T-cell (primary cell): ENCODE measurements at regions not wholly inside any gene's neighbourhood (a gene's known extent, or its start where the extent isn't known, plus 50 kb on each side); places are given as distances from the start of the nearest gene placed in this dataset.

Source experiments
- ATAC-seq, 4 experiments: fragments of 200-7000 bp in 3 of 4; fragments of 150-1000 bp in 1 of 4; cut with Tn5 transposase; replicated peaks in 1 of 4; 1 replicate in 3 of 4; 2 replicates in 1 of 4; pipeline ENCODE4 v1.10.0; 2021; ENCODE audit warnings: moderate library complexity in 3 of 4, mild to moderate bottlenecking in 2 of 4, moderate number of reproducible peaks in 1 of 4
- CTCF ChIA-PET, 2 donors: fragments of 300-600 bp; sonication (Branson Sonifier 250); formaldehyde crosslinking; loops; one replicate each; lab custom pipeline; 2022; ENCODE audit warnings: antibody characterized with exemption in 2 of 2; lab: Charles Lee
- POLR2A ChIA-PET, 2 donors: fragments of 300-600 bp; sonication (Branson Sonifier 250); formaldehyde crosslinking; loops; one replicate each; lab custom pipeline; 2022; ENCODE audit warnings: antibody characterized with exemption in 2 of 2; lab: Charles Lee
- DNase-seq, 35 experiments: peaks; one replicate each; pipeline versions ENCODE4 v3.0.0 to v3.0.0-alpha.2; 2013 to 2023
- H3K27ac ChIP-seq: one replicate; pipeline ENCODE4 v1.5.1; 2013; ENCODE audit warnings: low read length
- H3K27me3 ChIP-seq, 2 experiments: replicated peaks in 1 of 2; 1 replicate in 1 of 2; 2 replicates in 1 of 2; pipeline versions ENCODE4 v1.6.1 to v1.7.0; 2013; ENCODE audit warnings: low read length in 1 of 2, mixed read lengths in 1 of 2; ENCODE audit not compliant: control insufficient read depth in 2 of 2, insufficient read depth in 2 of 2; ENCODE audit errors: extremely low read depth in 1 of 2
- H3K36me3 ChIP-seq, 2 donors: 1 replicate in 1 of 2; 2 replicates in 1 of 2; pipeline versions ENCODE4 v1.6.1 to v1.7.0; 2013; ENCODE audit warnings: low read length in 1 of 2; ENCODE audit not compliant: control insufficient read depth in 2 of 2, insufficient read depth in 1 of 2; ENCODE audit errors: extremely low read depth in 1 of 2
- H3K4me1 ChIP-seq, 2 experiments: 1 replicate in 1 of 2; 2 replicates in 1 of 2; pipeline versions ENCODE4 v1.6.1 to v1.7.0; 2013; ENCODE audit warnings: low read length in 2 of 2, mixed read lengths in 1 of 2; ENCODE audit not compliant: insufficient read depth in 2 of 2, control insufficient read depth in 1 of 2; ENCODE audit errors: extremely low read depth in 1 of 2
- H3K4me3 ChIP-seq, 2 donors: 1 replicate in 1 of 2; 2 replicates in 1 of 2; pipeline versions ENCODE4 v1.5.1 to v1.7.0; 2013; ENCODE audit warnings: mild to moderate bottlenecking in 2 of 2, low read length in 1 of 2, moderate library complexity in 1 of 2; ENCODE audit not compliant: control insufficient read depth in 1 of 2; ENCODE audit errors: extremely low read depth in 1 of 2
- H3K9me3 ChIP-seq: 2 replicates; pipeline ENCODE4 v1.7.0; 2013
- H3K27ac Mint-ChIP-seq, 2 donors: one replicate each; pipeline ENCODE4 v1.8.0; 2020 to 2021; ENCODE audit warnings: mild to moderate bottlenecking in 2 of 2, mixed read lengths in 2 of 2
- H3K27me3 Mint-ChIP-seq, 2 donors: one replicate each; pipeline ENCODE4 v1.8.0; 2021 to 2022; ENCODE audit warnings: mixed read lengths in 2 of 2
- H3K36me3 Mint-ChIP-seq: one replicate; pipeline ENCODE4 v1.8.0; 2021; ENCODE audit warnings: mixed read lengths
- H3K4me1 Mint-ChIP-seq, 3 donors: one replicate each; pipeline ENCODE4 v1.8.0; 2020 to 2022; ENCODE audit warnings: mixed read lengths in 3 of 3, mild to moderate bottlenecking in 1 of 3
- H3K4me3 Mint-ChIP-seq, 3 donors: one replicate each; pipeline ENCODE4 v1.8.0; 2020 to 2022; ENCODE audit warnings: mild to moderate bottlenecking in 3 of 3, mixed read lengths in 3 of 3, moderate library complexity in 3 of 3
- H3K9me3 Mint-ChIP-seq, 3 donors: one replicate each; pipeline ENCODE4 v1.8.0; 2020 to 2022; ENCODE audit warnings: mixed read lengths in 3 of 3
- WGBS: methylation state at CpG from one replicate; pipeline ENCODE4 v1.1.5; 2013; ENCODE audit warnings: missing lambda C conversion rate; ENCODE audit not compliant: insufficient coverage; 5-methylcytosine and 5-hydroxymethylcytosine counted together

GRCh38 chr17:71625330-71625729, 495.5 kb upstream of the SOX9 start:
- no peaks in the 10 kb centered on the region for H3K9me3 ChIP-seq
- ATAC-seq (no peak), DNase-seq (no peak)
- peaks cover 8 to 13% (median 10%) of the 10 kb centered on the region in 3 donors for H3K9me3 Mint-ChIP-seq
- CTCF ChIA-PET = no interaction called here
- no CpG with 5 or more reads among the region's 1 CpG for WGBS
- no peaks in the 10 kb centered on the region for H3K4me1 ChIP-seq
- H3K27me3 ChIP-seq = no peaks in the 10 kb centered on the region
- no peaks in the 10 kb centered on the region for H3K36me3 ChIP-seq
- POLR2A ChIA-PET = no interaction called here
- no peaks in the 10 kb centered on the region for H3K36me3 Mint-ChIP-seq
- H3K4me3 Mint-ChIP-seq = no peak overlapping the region
- no peak overlapping the region for H3K4me3 ChIP-seq
- H3K27ac ChIP-seq = no peak overlapping the region
- H3K4me1 Mint-ChIP-seq = no peaks in the 10 kb centered on the region
- no peak overlapping the region for H3K27ac Mint-ChIP-seq
- H3K27me3 Mint-ChIP-seq = no peaks in the 10 kb centered on the region

- Histone ChIP-seq H3K9me3 (peaks cover 3% of the 10 kb centered on the region), H3K36me3 (no peaks in the 10 kb centered on the region), H3K27me3 (no peaks in the 10 kb centered on the region), H3K27ac (no peak overlapping the region), H3K4me3 (no peak overlapping the region), H3K4me1 (no peaks in the 10 kb centered on the region)
- Mint-ChIP-seq H3K4me1 (no peaks in the 10 kb centered on the region), H3K9me3 (peaks cover 5 to 8% (median 7%) of the 10 kb centered on the region in 3 donors), H3K27me3 (no peaks in the 10 kb centered on the region), H3K27ac (no peak overlapping the region), H3K4me3 (no peak overlapping the region), H3K36me3 (no peaks in the 10 kb centered on the region)
- CTCF ChIA-PET = no interaction called here
- POLR2A ChIA-PET = no interaction called here
- DNase-seq = no peak
- WGBS = 50% methylated on average over 1 of the region's 1 CpG
- ATAC-seq = no peak
Measured at GRCh38 chr17:71628306-71628705, 492.5 kb upstream of the SOX9 start.

- peaks cover 4% of the 10 kb centered on the region for H3K9me3 ChIP-seq
- H3K4me1 Mint-ChIP-seq = no peaks in the 10 kb centered on the region
- H3K4me3 Mint-ChIP-seq = no peak overlapping the region
- no peaks in the 10 kb centered on the region for H3K27me3 Mint-ChIP-seq
- ChIA-PET POLR2A (no interaction called here), CTCF (no interaction called here)
- WGBS = no CpG with 5 or more reads among the region's 1 CpG
- H3K36me3 ChIP-seq = no peaks in the 10 kb centered on the region
- no peak for DNase-seq
- no peaks in the 10 kb centered on the region for H3K4me1 ChIP-seq
- H3K4me3 ChIP-seq = no peak overlapping the region
- no peak overlapping the region for H3K27ac Mint-ChIP-seq
- no peak overlapping the region for H3K27ac ChIP-seq
- no peaks in the 10 kb centered on the region for H3K36me3 Mint-ChIP-seq
- no peaks in the 10 kb centered on the region for H3K27me3 ChIP-seq
- ATAC-seq = no peak
- H3K9me3 Mint-ChIP-seq = peaks cover 3 to 10% (median 7%) of the 10 kb centered on the region in 3 donors
Measured at GRCh38 chr17:71631483-71631882, 489.3 kb upstream of the SOX9 start.

GRCh38 chr17:71632328-71632727, 488.5 kb upstream of the SOX9 start:
- Histone ChIP-seq H3K4me1 (no peaks in the 10 kb centered on the region), H3K27ac (no peak overlapping the region), H3K9me3 (peaks cover 4% of the 10 kb centered on the region), H3K36me3 (no peaks in the 10 kb centered on the region), H3K4me3 (no peak overlapping the region), H3K27me3 (no peaks in the 10 kb centered on the region)
- H3K27me3 Mint-ChIP-seq = no peaks in the 10 kb centered on the region
- DNase-seq (no peak), ATAC-seq (no peak)
- peaks cover 4 to 7% (median 5%) of the 10 kb centered on the region in 3 donors for H3K9me3 Mint-ChIP-seq
- no peaks in the 10 kb centered on the region for H3K36me3 Mint-ChIP-seq
- WGBS = no CpG with 5 or more reads among the region's 2 CpGs
- POLR2A ChIA-PET = no interaction called here
- CTCF ChIA-PET = no interaction called here
- no peaks in the 10 kb centered on the region for H3K4me1 Mint-ChIP-seq
- no peak overlapping the region for H3K27ac Mint-ChIP-seq
- no peak overlapping the region for H3K4me3 Mint-ChIP-seq

- H3K4me3 ChIP-seq = no peak overlapping the region
- H3K27me3 ChIP-seq = no peaks in the 10 kb centered on the region
- Mint-ChIP-seq H3K27ac (no peak overlapping the region), H3K9me3 (peaks cover 4 to 12% (median 5%) of the 10 kb centered on the region in 3 donors), H3K4me3 (no peak overlapping the region), H3K4me1 (no peaks in the 10 kb centered on the region), H3K27me3 (no peaks in the 10 kb centered on the region), H3K36me3 (no peaks in the 10 kb centered on the region)
- ATAC-seq (no peak), DNase-seq (no peak)
- H3K9me3 ChIP-seq = peaks cover 4% of the 10 kb centered on the region
- no peaks in the 10 kb centered on the region for H3K36me3 ChIP-seq
- ChIA-PET POLR2A (no interaction called here), CTCF (no interaction called here)
- WGBS = 24% methylated on average over 2 of the region's 4 CpGs
- no peak overlapping the region for H3K27ac ChIP-seq
- H3K4me1 ChIP-seq = no peaks in the 10 kb centered on the region
Measured at GRCh38 chr17:71633391-71633849, 487.4 kb upstream of the SOX9 start.

- peaks cover 4 to 18% (median 11%) of the 10 kb centered on the region in 3 donors for H3K9me3 Mint-ChIP-seq
- Histone ChIP-seq H3K27ac (no peak overlapping the region), H3K4me3 (no peak overlapping the region), H3K9me3 (peaks cover 4% of the 10 kb centered on the region), H3K36me3 (no peaks in the 10 kb centered on the region), H3K4me1 (no peaks in the 10 kb centered on the region), H3K27me3 (no peaks in the 10 kb centered on the region)
- H3K4me3 Mint-ChIP-seq = no peak overlapping the region
- no CpG with 5 or more reads among the region's 1 CpG for WGBS
- no peaks in the 10 kb centered on the region for H3K36me3 Mint-ChIP-seq
- ATAC-seq (no peak), DNase-seq (no peak)
- no peaks in the 10 kb centered on the region for H3K4me1 Mint-ChIP-seq
- H3K27me3 Mint-ChIP-seq = no peaks in the 10 kb centered on the region
- H3K27ac Mint-ChIP-seq = no peak overlapping the region
- ChIA-PET POLR2A (no interaction called here), CTCF (no interaction called here)
Measured at GRCh38 chr17:71634376-71634775, 486.4 kb upstream of the SOX9 start.

- Mint-ChIP-seq H3K27me3 (no peaks in the 10 kb centered on the region), H3K36me3 (no peaks in the 10 kb centered on the region), H3K4me1 (no peaks in the 10 kb centered on the region), H3K27ac (no peak overlapping the region), H3K4me3 (no peak overlapping the region), H3K9me3 (peaks cover 4 to 17% (median 13%) of the 10 kb centered on the region in 3 donors)
- Histone ChIP-seq H3K36me3 (no peaks in the 10 kb centered on the region), H3K27ac (no peak overlapping the region), H3K27me3 (no peaks in the 10 kb centered on the region), H3K9me3 (peaks cover 4% of the 10 kb centered on the region), H3K4me3 (no peak overlapping the region), H3K4me1 (no peaks in the 10 kb centered on the region)
- ChIA-PET POLR2A (no interaction called here), CTCF (no interaction called here)
- no peak for ATAC-seq
- no peak for DNase-seq
- WGBS = 100% methylated on average over 1 of the region's 5 CpGs
Measured at GRCh38 chr17:71635187-71635586, 485.6 kb upstream of the SOX9 start.
